ENCODE measurements at regions not wholly inside any gene's neighbourhood (a gene's known extent, or its start where the extent isn't known, plus 50 kb on each side); places are given as distances from the start of the nearest gene placed in this dataset.
A peak's percentile ranks its signal among the peaks of the same experiment; 100 is the strongest.

GRCh38 chr5:96294884-96295202, 138.2 kb downstream of the PCSK1 start:
- CTCF ChIA-PET, result no interaction called here
- TF ChIP-seq JUND (IDR thresholded peaks at IDR 0.05) (no peak), SMC3 (IDR thresholded peaks at IDR 0.05; ENCODE audit: low read depth, low read length) (no peak), FOXM1 (IDR thresholded peaks at IDR 0.05; ENCODE audit: low read depth) (no peak), YY1 (IDR thresholded peaks at IDR 0.05; ENCODE audit: low read depth) (no peak), FOSL2 (IDR thresholded peaks at IDR 0.05; ENCODE audit: borderline replicate concordance, low read depth) (no peak), RCOR1 (IDR thresholded peaks at IDR 0.05; ENCODE audit: low read length) (no peak), USF1 (IDR thresholded peaks at IDR 0.05; ENCODE audit: borderline replicate concordance, low read depth) (no peak), ELF1 (IDR thresholded peaks at IDR 0.05) (no peak), RFX5 (IDR thresholded peaks at IDR 0.05; ENCODE audit: low read length) (no peak), MAX (IDR thresholded peaks at IDR 0.05; ENCODE audit: low read depth) (no peak), NFIC (IDR thresholded peaks at IDR 0.05; ENCODE audit: borderline replicate concordance) (no peak)
- Histone ChIP-seq H3K4me1 (ENCODE audit: control insufficient read depth in 1 of 2, insufficient read depth in 2 of 2, low read depth in 1 of 2, low read length in 1 of 2) (peaks cover 0 to 15% of the 10 kb centered on the region in 2 experiments; a peak in 2 of 4 replicates), H3K9ac (no peak overlapping the region), H3F3A (replicated peaks; ENCODE audit: insufficient read depth) (peaks cover 11% of the 10 kb centered on the region), H3K4me2 (no peak overlapping the region), H3K4me3 (ENCODE audit: low read depth in 2 of 2, low read length in 1 of 2) (no peak overlapping the region), H2AFZ (ENCODE audit: low read depth) (no peak overlapping the region), H4K20me1 (ENCODE audit: insufficient read depth) (no peaks in the 10 kb centered on the region), H3K27me3 (ENCODE audit: insufficient read depth) (no peaks in the 10 kb centered on the region), H3K27ac (ENCODE audit: low read depth in 2 of 2, low read length in 1 of 2) (peak overlapping the region in 1 of 2 experiments; percentile 63; a peak in 2 of 4 replicates), H3K9me3 (no peaks in the 10 kb centered on the region), H3K9me2 (no peaks in the 10 kb centered on the region), H3K79me2 (ENCODE audit: insufficient read depth) (no peaks in the 10 kb centered on the region), H3K36me3 (replicated peaks in 1 of 2; ENCODE audit: control insufficient read depth in 1 of 2, insufficient read depth in 2 of 2, low read length in 1 of 2) (no peaks in the 10 kb centered on the region)
- no peak for DNase-seq
- POLR2A ChIA-PET, result no interaction called here

GRCh38 chr5:96293966-96294883, 138.8 kb downstream of the PCSK1 start:
- Histone ChIP-seq H3K79me2 (ENCODE audit: insufficient read depth) (no peaks in the 10 kb centered on the region), H3F3A (replicated peaks; ENCODE audit: insufficient read depth) (peaks cover 11% of the 10 kb centered on the region), H3K36me3 (replicated peaks in 1 of 2; ENCODE audit: control insufficient read depth in 1 of 2, insufficient read depth in 2 of 2, low read length in 1 of 2) (no peaks in the 10 kb centered on the region), H3K4me1 (ENCODE audit: control insufficient read depth in 1 of 2, insufficient read depth in 2 of 2, low read depth in 1 of 2, low read length in 1 of 2) (peaks cover 0 to 15% of the 10 kb centered on the region in 2 experiments; a peak in 2 of 4 replicates), H2AFZ (ENCODE audit: low read depth) (no peak overlapping the region), H3K9me2 (no peaks in the 10 kb centered on the region), H3K9ac (no peak overlapping the region), H3K4me3 (ENCODE audit: low read depth in 2 of 2, low read length in 1 of 2) (no peak overlapping the region), H3K27me3 (ENCODE audit: insufficient read depth) (no peaks in the 10 kb centered on the region), H3K9me3 (no peaks in the 10 kb centered on the region), H3K27ac (ENCODE audit: low read depth in 2 of 2, low read length in 1 of 2) (peak overlapping the region in 1 of 2 experiments; percentile 63; a peak in 2 of 4 replicates), H4K20me1 (ENCODE audit: insufficient read depth) (no peaks in the 10 kb centered on the region), H3K4me2 (no peak overlapping the region)
- DNase-seq, result no peak
- TF ChIP-seq FOSL2 (IDR thresholded peaks at IDR 0.05; ENCODE audit: borderline replicate concordance, low read depth) (peak; percentile 6; the same call in 1 of the 2 replicates), NRF1 (IDR thresholded peaks at IDR 0.05; ENCODE audit: low read depth, low read length) (no peak)
- 86% methylated on average over 2 of the region's 2 CpGs for WGBS (ENCODE audit: low lambda C conversion rate)
- ChIA-PET CTCF (no interaction called here), POLR2A (no interaction called here)

Data from SK-N-SH (cell line).